Panc1 (cell line): ENCODE measurements at regions not wholly inside any gene's neighbourhood (a gene's known extent, or its start where the extent isn't known, plus 50 kb on each side); places are given as distances from the start of the nearest gene placed in this dataset.
A peak's percentile ranks its signal among the peaks of the same experiment; 100 is the strongest.

Experiments
- ATAC-seq: fragments of 200-7000 bp; cut with Tn5 transposase; 2 replicates; pipeline ENCODE4 v1.9.1; 2020; ENCODE audit warnings: mild to moderate bottlenecking, moderate library complexity
- BruUV-seq: library from RNA; stranded (reverse); fragments of 400-500 nt; replicated peaks from 2 replicates; lab custom pipeline; 2021; lab: Mats Ljungman, UMichigan
- CTCF ChIA-PET: fragments of 300-600 bp; sonication (Branson Sonifier 250); formaldehyde crosslinking; loops from one replicate; lab custom pipeline; 2022; ENCODE audit warnings: antibody characterized with exemption; lab: Charles Lee
- POLR2A ChIA-PET: fragments of 300-600 bp; sonication (Branson Sonifier 250); formaldehyde crosslinking; loops from one replicate; lab custom pipeline; 2022; ENCODE audit warnings: antibody characterized with exemption; lab: Charles Lee
- DNase-seq: peaks from one replicate; pipeline ENCODE4 v3.0.0-alpha.2; 2010; ENCODE audit warnings: low read depth, low spot score
- H3K27ac ChIP-seq: 2 replicates; pipeline ENCODE4 v1.5.1; 2011; ENCODE audit warnings: mild to moderate bottlenecking, low read length, inconsistent platforms
- H3K27me3 ChIP-seq: fragments of 200-500 bp; sonication (Bioruptor generic); 2 replicates; pipeline ENCODE4 v1.6.0; 2014; ENCODE audit warnings: low read length, inconsistent platforms; ENCODE audit not compliant: control insufficient read depth, insufficient read depth
- H3K36me3 ChIP-seq: fragments of 200-500 bp; sonication (Bioruptor generic); 2 replicates; pipeline ENCODE4 v1.5.1; 2014; ENCODE audit warnings: inconsistent platforms, mild to moderate bottlenecking, low read length, moderate library complexity; ENCODE audit not compliant: control insufficient read depth, insufficient read depth
- H3K4me1 ChIP-seq: 2 replicates; pipeline ENCODE4 v1.5.1; 2011; ENCODE audit warnings: inconsistent platforms, mild to moderate bottlenecking, low read length, moderate library complexity; ENCODE audit not compliant: control insufficient read depth, insufficient read depth
- H3K4me3 ChIP-seq, 2 experiments: 2 replicates each; pipeline ENCODE4 v1.5.1; 2011 to 2012; ENCODE audit warnings: low read depth in 2 of 2, low read length in 2 of 2, mild to moderate bottlenecking in 2 of 2, inconsistent platforms in 1 of 2, moderate library complexity in 1 of 2
- H3K9me3 ChIP-seq: fragments of 200-500 bp; sonication (Bioruptor generic); 2 replicates; pipeline ENCODE4 v1.5.1; 2014; ENCODE audit warnings: low read depth, mild to moderate bottlenecking, inconsistent platforms, low read length, moderate library complexity; ENCODE audit not compliant: control insufficient read depth, insufficient read depth
- POLR2AphosphoS5 ChIP-seq: IDR thresholded peaks from 2 replicates; pipeline ENCODE4 v1.6.1; 2012; ENCODE audit warnings: mild to moderate bottlenecking, low read depth, low read length, moderate library complexity
- SIN3A ChIP-seq: IDR thresholded peaks from 2 replicates; pipeline ENCODE4 v1.6.1; 2012; ENCODE audit warnings: low read depth, mild to moderate bottlenecking, low read length, moderate library complexity, borderline replicate concordance; ENCODE audit not compliant: insufficient read depth
- TCF7L2 ChIP-seq: IDR thresholded peaks from 2 replicates; pipeline ENCODE4 v1.6.1; 2011; ENCODE audit warnings: mild to moderate bottlenecking, low read depth, low read length, inconsistent platforms
- in situ Hi-C: cut with HindIII; loops from 2 replicates; pipeline ENCODE4 v1.10.0; 2016; ENCODE audit warnings: low sequenced_read_pairs, low pct_unique_long_range_greater_than_20kb
- intact Hi-C: fragments of 100-400 bp; cut with micrococcal nuclease; formaldehyde crosslinking; loops from one replicate; pipeline ENCODE4 v1.10.0; 2022; ENCODE audit not compliant: unreplicated experiment
- TF ChIP-seq, protein P1 (sequence below): fragments of 450-650 bp; IDR thresholded peaks from 2 replicates; pipeline ENCODE4 v1.5.1; 2017; ENCODE audit warnings: mild to moderate bottlenecking
- TF ChIP-seq, protein P2 (sequence below), 2 experiments: IDR thresholded peaks; 2 replicates each; pipeline ENCODE4 v1.6.1; 2011 to 2012; ENCODE audit warnings: low read depth in 2 of 2, control low read depth in 1 of 2, low read length in 1 of 2, mild to moderate bottlenecking in 1 of 2, moderate library complexity in 1 of 2; ENCODE audit not compliant: insufficient read depth in 1 of 2

DNA sequence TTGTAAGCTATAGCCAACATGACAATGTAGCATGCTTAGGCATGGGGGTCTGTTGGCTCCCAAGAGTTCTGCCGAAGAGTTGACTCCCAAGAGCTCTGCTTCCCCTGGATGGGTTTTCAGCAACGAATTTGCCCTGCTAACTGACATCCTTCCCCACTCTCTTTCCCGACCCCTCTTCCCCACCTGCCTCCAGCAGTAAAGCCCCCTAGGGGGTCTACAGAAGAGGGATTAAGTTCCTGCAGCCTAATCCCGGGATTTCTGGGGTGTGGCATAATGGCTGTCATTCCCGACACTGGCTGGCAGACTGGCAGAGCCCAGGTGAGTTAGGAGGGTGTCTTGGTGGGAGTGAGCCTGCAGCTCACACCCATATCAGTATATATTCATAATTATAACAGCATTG, 121.0 kb upstream of the ZNF184 start:
- in situ Hi-C loops (no loop called here), intact Hi-C loops (loop anchor here (2.0 to 5.0 kb wide), 3 partner anchors 47 to 93 kb away; no protein-coding TSS in a partner anchor)
- Histone ChIP-seq H3K27me3 (peaks cover 5% of the 10 kb centered on the region; the same call in 1 of the 2 replicates), H3K27ac (no peak overlapping the region), H3K9me3 (no peaks in the 10 kb centered on the region), H3K4me1 (no peaks in the 10 kb centered on the region), H3K36me3 (no peaks in the 10 kb centered on the region), H3K4me3 (peak overlapping the region; percentile 73 to 74)
- DNase-seq: no peak
- ATAC-seq: no peak
- POLR2A ChIA-PET: no interaction called here
- CTCF ChIA-PET: no interaction called here
- TF ChIP-seq, protein P1, sequence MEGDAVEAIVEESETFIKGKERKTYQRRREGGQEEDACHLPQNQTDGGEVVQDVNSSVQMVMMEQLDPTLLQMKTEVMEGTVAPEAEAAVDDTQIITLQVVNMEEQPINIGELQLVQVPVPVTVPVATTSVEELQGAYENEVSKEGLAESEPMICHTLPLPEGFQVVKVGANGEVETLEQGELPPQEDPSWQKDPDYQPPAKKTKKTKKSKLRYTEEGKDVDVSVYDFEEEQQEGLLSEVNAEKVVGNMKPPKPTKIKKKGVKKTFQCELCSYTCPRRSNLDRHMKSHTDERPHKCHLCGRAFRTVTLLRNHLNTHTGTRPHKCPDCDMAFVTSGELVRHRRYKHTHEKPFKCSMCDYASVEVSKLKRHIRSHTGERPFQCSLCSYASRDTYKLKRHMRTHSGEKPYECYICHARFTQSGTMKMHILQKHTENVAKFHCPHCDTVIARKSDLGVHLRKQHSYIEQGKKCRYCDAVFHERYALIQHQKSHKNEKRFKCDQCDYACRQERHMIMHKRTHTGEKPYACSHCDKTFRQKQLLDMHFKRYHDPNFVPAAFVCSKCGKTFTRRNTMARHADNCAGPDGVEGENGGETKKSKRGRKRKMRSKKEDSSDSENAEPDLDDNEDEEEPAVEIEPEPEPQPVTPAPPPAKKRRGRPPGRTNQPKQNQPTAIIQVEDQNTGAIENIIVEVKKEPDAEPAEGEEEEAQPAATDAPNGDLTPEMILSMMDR: no peak
- no peak for TF ChIP-seq SIN3A
- no peak for TF ChIP-seq POLR2AphosphoS5
- TF ChIP-seq, protein P2, sequence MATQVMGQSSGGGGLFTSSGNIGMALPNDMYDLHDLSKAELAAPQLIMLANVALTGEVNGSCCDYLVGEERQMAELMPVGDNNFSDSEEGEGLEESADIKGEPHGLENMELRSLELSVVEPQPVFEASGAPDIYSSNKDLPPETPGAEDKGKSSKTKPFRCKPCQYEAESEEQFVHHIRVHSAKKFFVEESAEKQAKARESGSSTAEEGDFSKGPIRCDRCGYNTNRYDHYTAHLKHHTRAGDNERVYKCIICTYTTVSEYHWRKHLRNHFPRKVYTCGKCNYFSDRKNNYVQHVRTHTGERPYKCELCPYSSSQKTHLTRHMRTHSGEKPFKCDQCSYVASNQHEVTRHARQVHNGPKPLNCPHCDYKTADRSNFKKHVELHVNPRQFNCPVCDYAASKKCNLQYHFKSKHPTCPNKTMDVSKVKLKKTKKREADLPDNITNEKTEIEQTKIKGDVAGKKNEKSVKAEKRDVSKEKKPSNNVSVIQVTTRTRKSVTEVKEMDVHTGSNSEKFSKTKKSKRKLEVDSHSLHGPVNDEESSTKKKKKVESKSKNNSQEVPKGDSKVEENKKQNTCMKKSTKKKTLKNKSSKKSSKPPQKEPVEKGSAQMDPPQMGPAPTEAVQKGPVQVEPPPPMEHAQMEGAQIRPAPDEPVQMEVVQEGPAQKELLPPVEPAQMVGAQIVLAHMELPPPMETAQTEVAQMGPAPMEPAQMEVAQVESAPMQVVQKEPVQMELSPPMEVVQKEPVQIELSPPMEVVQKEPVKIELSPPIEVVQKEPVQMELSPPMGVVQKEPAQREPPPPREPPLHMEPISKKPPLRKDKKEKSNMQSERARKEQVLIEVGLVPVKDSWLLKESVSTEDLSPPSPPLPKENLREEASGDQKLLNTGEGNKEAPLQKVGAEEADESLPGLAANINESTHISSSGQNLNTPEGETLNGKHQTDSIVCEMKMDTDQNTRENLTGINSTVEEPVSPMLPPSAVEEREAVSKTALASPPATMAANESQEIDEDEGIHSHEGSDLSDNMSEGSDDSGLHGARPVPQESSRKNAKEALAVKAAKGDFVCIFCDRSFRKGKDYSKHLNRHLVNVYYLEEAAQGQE (IDR thresholded peaks at IDR 0.05; ENCODE audit: insufficient read depth in 1 of 2, low read depth in 2 of 2, low read length in 1 of 2): no peak
- no peak for TF ChIP-seq TCF7L2
- no TSS peak for BruUV-seq

DNA sequence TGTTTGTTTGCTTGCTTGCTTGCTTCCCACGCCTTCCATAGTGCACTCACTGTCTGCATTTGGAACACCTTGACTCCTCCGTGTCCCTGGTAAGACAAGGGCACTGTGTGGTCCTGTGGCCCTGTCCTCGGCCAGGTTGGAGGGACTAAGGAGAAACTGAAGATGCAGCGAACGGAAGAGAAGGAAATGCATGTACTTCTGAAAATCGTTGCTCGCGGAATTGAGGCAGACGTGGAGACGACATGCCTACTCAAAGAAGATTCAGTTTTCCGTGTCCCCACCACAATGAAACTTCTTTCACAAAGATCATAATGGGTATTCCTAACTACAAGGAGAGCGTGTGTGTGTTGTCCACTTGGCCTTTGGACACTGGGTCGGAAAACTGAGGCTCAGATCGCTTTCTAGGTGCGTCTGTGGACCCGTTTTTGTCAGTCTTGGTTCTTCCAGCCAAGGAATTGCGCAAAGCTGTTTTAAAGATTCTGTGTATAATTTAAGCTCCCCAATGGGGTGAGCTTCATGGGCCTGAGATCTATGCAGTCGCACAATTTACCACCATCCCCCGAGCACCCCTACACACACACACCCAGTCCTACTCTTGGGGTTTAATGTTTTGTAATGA, 120.4 kb upstream of the ZNF184 start:
- CTCF ChIA-PET: no interaction called here
- Histone ChIP-seq H3K9me3 (no peaks in the 10 kb centered on the region), H3K27ac (peak overlapping the region; percentile 51; the same call in 1 of the 2 replicates), H3K4me1 (no peaks in the 10 kb centered on the region), H3K27me3 (peaks cover 2% of the 10 kb centered on the region; the same call in 1 of the 2 replicates), H3K4me3 (peak overlapping the region; percentile 73 to 74), H3K36me3 (no peaks in the 10 kb centered on the region)
- intact Hi-C loops (loop anchor here (2.0 to 5.0 kb wide), 3 partner anchors 46 to 94 kb away; no protein-coding TSS in a partner anchor), in situ Hi-C loops (no loop called here)
- peak; percentile 35 for ATAC-seq
- DNase-seq: no peak
- POLR2A ChIA-PET: no interaction called here
- TF ChIP-seq SIN3A: no peak
- TF ChIP-seq, protein P1: no peak
- TF ChIP-seq TCF7L2: no peak
- TF ChIP-seq, protein P2 (IDR thresholded peaks at IDR 0.05; ENCODE audit: insufficient read depth in 1 of 2, low read depth in 2 of 2, low read length in 1 of 2): no peak
- no TSS peak for BruUV-seq
